Tibial nerve (tissue), 4 donors: ENCODE measurements at regions not wholly inside any gene's neighbourhood (a gene's known extent, or its start where the extent isn't known, plus 50 kb on each side); places are given as distances from the start of the nearest gene placed in this dataset.

Source experiments
- DNase-seq, 2 donors: peaks; one replicate each; pipeline ENCODE4 v3.0.0-alpha.2; 2019; ENCODE audit warnings: low spot score in 2 of 2
- H3K27ac ChIP-seq, 4 donors: fragments of 200-600 bp; sonication (generic) in 3 of 4; one replicate each; pipeline ENCODE4 v1.5.1; 2017 to 2019; ENCODE audit warnings: mild to moderate bottlenecking in 1 of 4
- H3K27me3 ChIP-seq, 2 donors: fragments of 200-600 bp; sonication (generic) in 1 of 2; one replicate each; pipeline versions ENCODE4 v1.5.1 to v1.6.0; 2017 to 2019
- H3K36me3 ChIP-seq, 3 donors: fragments of 200-600 bp; sonication (generic); one replicate each; pipeline ENCODE4 v1.5.1; 2018 to 2019
- H3K4me1 ChIP-seq, 4 donors: fragments of 200-600 bp; sonication (generic) in 3 of 4; one replicate each; pipeline ENCODE4 v1.5.1; 2017 to 2019
- H3K4me3 ChIP-seq, 4 donors: fragments of 200-600 bp; sonication (generic) in 3 of 4; one replicate each; pipeline ENCODE4 v1.5.1; 2017 to 2019; ENCODE audit warnings: mild to moderate bottlenecking in 1 of 4, moderate library complexity in 1 of 4
- H3K9me3 ChIP-seq, 4 donors: fragments of 200-600 bp; sonication (generic) in 3 of 4; one replicate each; pipeline ENCODE4 v1.5.1; 2017 to 2019
- CTCF ChIP-seq, 5 experiments: fragments of 200-600 bp in 3 of 5; fragments of 450-650 bp in 2 of 5; sonication (generic) in 3 of 5; IDR thresholded peaks; one replicate each; pipeline ENCODE4 v1.5.1; 2016 to 2019; ENCODE audit warnings: antibody characterized with exemption in 5 of 5, mild to moderate bottlenecking in 3 of 5, moderate library complexity in 2 of 5
- EP300 ChIP-seq, 2 donors: sonication (generic); formaldehyde crosslinking; IDR thresholded peaks; one replicate each; pipeline ENCODE4 v1.6.1; 2017; ENCODE audit warnings: antibody characterized with exemption in 2 of 2, mild to moderate bottlenecking in 1 of 2
- POLR2A ChIP-seq, 2 donors: fragments of 450-650 bp; IDR thresholded peaks; one replicate each; pipeline ENCODE4 v1.6.1; 2017; ENCODE audit warnings: antibody characterized with exemption in 2 of 2, mild to moderate bottlenecking in 2 of 2, moderate library complexity in 2 of 2
- WGBS, 2 donors: methylation state at CpG; one replicate each; pipeline ENCODE4 v1.1.5; 2018; 5-methylcytosine and 5-hydroxymethylcytosine counted together

DNA sequence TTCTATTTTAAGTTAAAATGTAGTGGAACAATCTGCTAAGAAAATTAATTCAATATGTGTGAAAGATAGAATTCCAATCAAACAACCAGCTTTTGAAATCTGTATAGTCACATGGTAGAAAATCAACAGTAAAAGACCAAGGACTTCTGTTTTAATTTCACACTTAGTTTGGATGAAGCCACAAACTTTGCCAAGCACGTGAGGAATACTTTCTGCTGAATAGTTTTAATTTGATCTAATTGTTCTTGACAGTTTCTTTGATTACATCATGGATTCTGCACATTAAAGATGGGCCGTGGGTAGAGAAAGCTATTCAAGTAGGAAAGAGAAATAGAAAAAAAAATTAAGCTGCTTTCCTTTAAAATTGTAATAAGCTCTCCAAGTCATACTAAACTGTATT is 137.9 kb upstream of the FAM241A start:
- no peaks in the 10 kb centered on the region for H3K27me3 ChIP-seq
- no peak for TF ChIP-seq EP300 (IDR thresholded peaks at IDR 0.05)
- no peak for TF ChIP-seq CTCF (IDR thresholded peaks at IDR 0.05)
- no peak for TF ChIP-seq POLR2A (IDR thresholded peaks at IDR 0.05)
- H3K9me3 ChIP-seq, result no peaks in the 10 kb centered on the region
- H3K27ac ChIP-seq, result no peak overlapping the region
- no peaks in the 10 kb centered on the region for H3K4me1 ChIP-seq
- no peak for DNase-seq
- H3K4me3 ChIP-seq, result no peak overlapping the region
- WGBS, 2 donors, result 21 to 30% methylated on average over 2 of the region's 2 CpGs
- H3K36me3 ChIP-seq, result no peaks in the 10 kb centered on the region

- no peak for TF ChIP-seq POLR2A (IDR thresholded peaks at IDR 0.05)
- TF ChIP-seq CTCF (IDR thresholded peaks at IDR 0.05), result no peak
- TF ChIP-seq EP300 (IDR thresholded peaks at IDR 0.05), result no peak
Measured at GRCh38 chr4:112015960-112016359, 129.3 kb upstream of the FAM241A start.

DNA sequence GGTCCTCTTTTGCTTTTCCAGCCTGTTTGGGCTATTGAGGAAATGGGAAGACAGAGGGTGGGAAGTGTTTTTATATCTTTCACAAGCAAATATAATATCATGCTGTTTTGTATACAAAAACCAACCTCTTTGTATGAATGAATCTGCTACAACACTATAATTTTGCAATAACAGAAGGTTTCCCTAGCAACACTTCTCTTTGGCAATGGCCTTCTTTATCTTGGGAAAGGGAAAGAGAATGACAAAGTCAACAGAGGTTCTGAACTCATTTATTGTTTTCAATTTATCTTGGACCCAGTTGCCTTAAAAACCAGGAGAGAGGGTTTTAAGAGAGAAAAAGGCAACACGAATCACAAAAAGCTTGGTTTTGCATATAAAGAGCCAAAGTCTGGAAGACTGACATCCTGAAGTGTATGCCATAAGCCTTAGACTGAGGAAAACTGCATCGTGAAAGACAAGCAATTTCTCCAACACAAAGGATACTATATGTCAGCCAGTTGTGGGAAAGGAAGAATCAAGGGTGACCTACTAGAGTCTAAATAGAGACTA is 121.8 kb upstream of the FAM241A start:
- no peak for DNase-seq
- WGBS, 2 donors, result 59 to 61% methylated on average over 2 of the region's 2 CpGs
- H3K27me3 ChIP-seq, result no peaks in the 10 kb centered on the region

More at GRCh38 chr4:112015960-112016359, 129.3 kb upstream of the FAM241A start:
- no peak for DNase-seq
- H3K9me3 ChIP-seq, result no peaks in the 10 kb centered on the region
- no peak overlapping the region for H3K27ac ChIP-seq
- no peaks in the 10 kb centered on the region for H3K4me1 ChIP-seq
- H3K27me3 ChIP-seq, result no peaks in the 10 kb centered on the region
- no peak overlapping the region for H3K4me3 ChIP-seq
- H3K36me3 ChIP-seq, result no peaks in the 10 kb centered on the region
- 73 to 78% methylated on average over 3 of the region's 3 CpGs for WGBS, 2 donors

GRCh38 chr4:112026058-112026457 is 119.2 kb upstream of the FAM241A start:
- Histone ChIP-seq H3K9me3 (no peaks in the 10 kb centered on the region), H3K36me3 (no peaks in the 10 kb centered on the region), H3K27ac (no peak overlapping the region), H3K4me1 (no peaks in the 10 kb centered on the region), H3K4me3 (no peak overlapping the region), H3K27me3 (no peaks in the 10 kb centered on the region)
- no peak for TF ChIP-seq CTCF (IDR thresholded peaks at IDR 0.05)
- TF ChIP-seq EP300 (IDR thresholded peaks at IDR 0.05), result no peak
- no peak for TF ChIP-seq POLR2A (IDR thresholded peaks at IDR 0.05)
- WGBS, 2 donors, result 83 to 89% methylated on average over 1 of the region's 1 CpG
- no peak for DNase-seq

More for the DNA sequence above, 121.8 kb upstream of the FAM241A start:
- no peak for TF ChIP-seq CTCF (IDR thresholded peaks at IDR 0.05)
- no peak for TF ChIP-seq POLR2A (IDR thresholded peaks at IDR 0.05)
- TF ChIP-seq EP300 (IDR thresholded peaks at IDR 0.05), result no peak
- H3K4me1 ChIP-seq, result no peaks in the 10 kb centered on the region
- H3K36me3 ChIP-seq, result no peaks in the 10 kb centered on the region
- H3K27ac ChIP-seq, result no peak overlapping the region
- H3K9me3 ChIP-seq, result no peaks in the 10 kb centered on the region
- no peak overlapping the region for H3K4me3 ChIP-seq

DNA sequence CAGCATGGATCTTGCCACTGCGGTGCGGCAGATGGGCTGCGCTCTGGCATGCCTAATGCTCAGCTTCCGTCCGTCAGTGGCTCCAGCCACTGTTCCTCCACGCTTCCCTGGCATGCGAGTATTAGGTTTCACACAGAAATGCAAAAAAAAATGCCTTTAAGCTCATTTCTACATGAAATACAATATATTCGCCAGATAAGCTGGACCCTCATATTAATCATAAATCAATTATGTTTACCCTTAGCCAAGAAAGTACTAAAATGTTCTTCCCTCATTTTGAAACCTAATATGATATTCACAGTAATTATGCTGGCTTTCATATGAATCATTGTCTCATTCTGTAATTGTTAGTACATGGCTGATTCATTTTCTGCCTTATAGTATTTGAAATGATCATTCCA is 115.5 kb upstream of the FAM241A start:
- no peak for TF ChIP-seq CTCF (IDR thresholded peaks at IDR 0.05)
- TF ChIP-seq POLR2A (IDR thresholded peaks at IDR 0.05), result no peak
- TF ChIP-seq EP300 (IDR thresholded peaks at IDR 0.05), result no peak
- Histone ChIP-seq H3K36me3 (no peaks in the 10 kb centered on the region), H3K4me3 (no peak overlapping the region), H3K27ac (no peak overlapping the region), H3K27me3 (no peaks in the 10 kb centered on the region), H3K9me3 (no peaks in the 10 kb centered on the region), H3K4me1 (no peaks in the 10 kb centered on the region)
- no peak for DNase-seq
- 84% methylated on average over 8 of the region's 8 CpGs for WGBS, 2 donors
